ENCODE measurements at regions not wholly inside any gene's neighbourhood (a gene's known extent, or its start where the extent isn't known, plus 50 kb on each side); places are given as distances from the start of the nearest gene placed in this dataset.

DNA sequence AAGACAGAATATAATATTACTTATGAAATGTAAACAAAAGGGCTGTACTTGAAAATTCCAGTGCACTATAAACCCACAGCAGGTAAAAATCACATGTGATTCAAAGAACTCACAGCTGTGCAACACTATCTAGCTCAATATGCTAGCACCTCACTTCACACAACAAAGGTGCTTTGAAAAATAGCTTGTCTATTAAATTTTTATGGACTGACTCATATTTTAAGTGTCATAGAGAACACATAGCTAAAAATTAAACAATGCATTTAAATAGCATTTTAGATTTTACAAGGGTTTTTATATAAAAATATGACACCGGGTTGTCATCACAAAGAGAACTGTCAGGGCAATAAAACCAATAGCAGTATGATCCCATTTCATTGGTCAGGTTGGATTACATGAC is 1390.5 kb upstream of the TENM4 start:
- TF ChIP-seq ZNF274 (IDR thresholded peaks at IDR 0.05; ENCODE audit: low read depth, low read length) = no peak
- TF ChIP-seq YY1 (IDR thresholded peaks at IDR 0.05; ENCODE audit: insufficient read depth, insufficient read length) = no peak
- no peak for TF ChIP-seq SUZ12 (IDR thresholded peaks at IDR 0.05; ENCODE audit: extremely low read depth, insufficient read depth, insufficient read length)
